HCT116 (cell line): ENCODE measurements at regions not wholly inside any gene's neighbourhood (a gene's known extent, or its start where the extent isn't known, plus 50 kb on each side); places are given as distances from the start of the nearest gene placed in this dataset.

ENCODE experiments used
- ATAC-seq: fragments of 200-7000 bp; cut with Tn5 transposase; 2 replicates; pipeline ENCODE4 v1.9.1; 2020; ENCODE audit warnings: mild to moderate bottlenecking, moderate library complexity
- BruUV-seq: library from RNA; stranded (reverse); fragments of 400-500 nt; replicated peaks from 2 replicates; lab custom pipeline; 2021; lab: Mats Ljungman, UMichigan
- CTCF ChIA-PET: fragments of 300-600 bp; sonication (Branson Sonifier 250); formaldehyde crosslinking; loops from one replicate; lab custom pipeline; 2021; ENCODE audit warnings: antibody characterized with exemption; lab: Charles Lee
- POLR2A ChIA-PET: fragments of 300-600, 350-600 bp; sonication (Branson Sonifier 250); formaldehyde crosslinking; loops from one replicate; lab custom pipeline; 2021; ENCODE audit warnings: antibody characterized with exemption; lab: Charles Lee
- RAD21 ChIA-PET, 2 experiments: fragments of 300-600 bp; sonication (Branson Sonifier 250); formaldehyde crosslinking; loops; one replicate each; lab custom pipeline; 2023; ENCODE audit warnings: low total read pairs in 2 of 2; ENCODE audit not compliant: uncharacterized antibody in 2 of 2, unreplicated experiment in 2 of 2, low non-redundant PET in 1 of 2; lab: Charles Lee
- DNase-seq: peaks from one replicate; pipeline ENCODE4 v3.0.0-alpha.2; 2010; ENCODE audit warnings: low read depth, low spot score
- H2AFZ ChIP-seq: fragments of 200-600 bp; shearing (Covaris generic), sonication (generic); 2 replicates; pipeline ENCODE4 v1.6.1; 2017; ENCODE audit warnings: low read depth, mixed run types, mixed read lengths, antibody characterized with exemption, low read length; ENCODE audit not compliant: poor library complexity, severe bottlenecking
- H3K27ac ChIP-seq: 2 replicates; pipeline ENCODE4 v1.5.1; 2012; ENCODE audit warnings: low read depth, low read length
- H3K27me3 ChIP-seq: fragments of 200-600 bp; sonication (generic); 2 replicates; pipeline ENCODE4 v1.6.1; 2016; ENCODE audit warnings: mixed run types, low read length, mixed read lengths; ENCODE audit not compliant: insufficient read depth
- H3K36me3 ChIP-seq, 2 experiments: fragments of 200-500 bp in 1 of 2; fragments of 200-600 bp in 1 of 2; sonication (Bioruptor generic) in 1 of 2; sonication (generic) in 1 of 2; 2 replicates each; pipeline versions ENCODE4 v1.5.1 to v1.6.1; 2014 to 2016; ENCODE audit warnings: low read length in 2 of 2, inconsistent platforms in 1 of 2, mixed read lengths in 1 of 2, mixed run types in 1 of 2; ENCODE audit not compliant: insufficient read depth in 2 of 2, control insufficient read depth in 1 of 2
- H3K4me1 ChIP-seq, 2 experiments: fragments of 200-600 bp in 1 of 2; sonication (generic) in 1 of 2; 2 replicates each; pipeline versions ENCODE4 v1.5.1 to v1.6.1; 2012 to 2017; ENCODE audit warnings: low read length in 2 of 2, inconsistent platforms in 1 of 2, mild to moderate bottlenecking in 1 of 2, mixed read lengths in 1 of 2, mixed run types in 1 of 2, moderate library complexity in 1 of 2; ENCODE audit not compliant: insufficient read depth in 2 of 2, control insufficient read depth in 1 of 2
- H3K4me2 ChIP-seq: fragments of 200-600 bp; sonication (generic); 2 replicates; pipeline ENCODE4 v1.6.1; 2017; ENCODE audit warnings: mixed run types, low read length, mixed read lengths
- H3K4me3 ChIP-seq, 2 experiments: fragments of 200-600 bp in 1 of 2; sonication (generic) in 1 of 2; replicated peaks in 1 of 2; 2 replicates each; pipeline ENCODE4 v1.5.1; 2011 to 2016; ENCODE audit warnings: low read length in 2 of 2, control low read depth in 1 of 2, low read depth in 1 of 2, mild to moderate bottlenecking in 1 of 2, mixed read lengths in 1 of 2, mixed run types in 1 of 2
- H3K79me2 ChIP-seq: fragments of 200-600 bp; sonication (generic); 2 replicates; pipeline ENCODE4 v1.6.1; 2017; ENCODE audit warnings: mild to moderate bottlenecking, mixed run types, low read length, moderate library complexity, mixed read lengths; ENCODE audit not compliant: insufficient read depth
- H3K9ac ChIP-seq: fragments of 200-600 bp; sonication (generic); 2 replicates; pipeline ENCODE4 v1.6.1; 2016; ENCODE audit warnings: low read length, mixed read lengths
- H3K9me2 ChIP-seq: fragments of 200-600 bp; sonication (generic), shearing (Covaris generic); 2 replicates; pipeline ENCODE4 v1.6.1; 2017; ENCODE audit warnings: mixed run types, mild to moderate bottlenecking, moderate library complexity; ENCODE audit not compliant: insufficient read depth
- H3K9me3 ChIP-seq, 2 experiments: fragments of 200-500 bp in 1 of 2; fragments of 200-600 bp in 1 of 2; sonication (Bioruptor generic) in 1 of 2; sonication (generic) in 1 of 2; 2 replicates each; pipeline ENCODE4 v1.6.1; 2014 to 2017; ENCODE audit warnings: low read length in 2 of 2, mixed read lengths in 2 of 2, inconsistent platforms in 1 of 2, low read depth in 1 of 2, mild to moderate bottlenecking in 1 of 2, mixed run types in 1 of 2, moderate library complexity in 1 of 2; ENCODE audit not compliant: control insufficient read depth in 1 of 2, insufficient read depth in 1 of 2
- H4K20me1 ChIP-seq: fragments of 200-600 bp; sonication (generic), shearing (Covaris generic); 2 replicates; pipeline ENCODE4 v1.6.1; 2017; ENCODE audit warnings: mixed run types, mild to moderate bottlenecking, moderate library complexity; ENCODE audit not compliant: insufficient read depth
- ATF3 ChIP-seq: IDR thresholded peaks from 2 replicates; pipeline ENCODE4 v1.6.1; 2012
- CBX3 ChIP-seq: IDR thresholded peaks from 2 replicates; pipeline ENCODE4 v1.6.1; 2012; ENCODE audit warnings: low read depth
- CEBPB ChIP-seq: IDR thresholded peaks from 2 replicates; pipeline ENCODE4 v1.6.1; 2012; ENCODE audit warnings: low read depth
- CTCF ChIP-seq, 3 experiments: fragments of 200-600 bp in 1 of 3; sonication (generic) in 1 of 3; IDR thresholded peaks in 2 of 3; conservative IDR thresholded peaks in 1 of 3; 2 replicates each; pipeline ENCODE4 v1.5.1; 2012 to 2017; ENCODE audit warnings: low read depth in 2 of 3, low read length in 2 of 3, antibody characterized with exemption in 1 of 3, borderline replicate concordance in 1 of 3, control low read depth in 1 of 3, mild to moderate bottlenecking in 1 of 3, mixed read lengths in 1 of 3, mixed run types in 1 of 3, moderate library complexity in 1 of 3; ENCODE audit not compliant: insufficient read depth in 1 of 3
- EGR1 ChIP-seq: IDR thresholded peaks from 2 replicates; pipeline ENCODE4 v1.6.1; 2012; ENCODE audit warnings: low read depth
- ELF1 ChIP-seq: IDR thresholded peaks from 2 replicates; pipeline ENCODE4 v1.6.1; 2012; ENCODE audit warnings: low read depth, borderline replicate concordance
- EZH2 ChIP-seq: fragments of 200-600 bp; sonication (generic); IDR thresholded peaks from 2 replicates; pipeline ENCODE4 v1.6.1; 2017; ENCODE audit warnings: antibody characterized with exemption, mixed run types
- JUND ChIP-seq: IDR thresholded peaks from 2 replicates; pipeline ENCODE4 v1.6.1; 2012
- YY1 ChIP-seq: IDR thresholded peaks from 2 replicates; pipeline ENCODE4 v1.6.1; 2011; ENCODE audit warnings: low read length, low read depth, moderate library complexity, mild to moderate bottlenecking; ENCODE audit not compliant: insufficient replicate concordance; ENCODE audit errors: extremely low read depth
- intact Hi-C: fragments of 100-400 bp; cut with micrococcal nuclease; formaldehyde crosslinking; loops from 2 replicates; pipeline ENCODE4 v1.10.0; 2022
- TF ChIP-seq, protein P1 (sequence below): IDR thresholded peaks from 2 replicates; pipeline ENCODE4 v1.6.1; 2012; ENCODE audit warnings: low read depth
- TF ChIP-seq, protein P2 (sequence below): IDR thresholded peaks from 2 replicates; pipeline ENCODE4 v1.6.1; 2011; ENCODE audit warnings: mild to moderate bottlenecking, low read length, moderate library complexity; ENCODE audit not compliant: insufficient replicate concordance; ENCODE audit errors: extremely low read depth

GRCh38 chr2:214674278-214674677 lies 135.2 kb downstream of the BARD1 start:
- no peak overlapping the region for H3K4me2 ChIP-seq
- H3K9me3 ChIP-seq: no peaks in the 10 kb centered on the region
- H2AFZ ChIP-seq: no peak overlapping the region
- no peak for ATAC-seq
- DNase-seq: no peak
- no TSS peak for BruUV-seq
- POLR2A ChIA-PET: no interaction called here
- TF ChIP-seq JUND (no peak), ATF3 (no peak)
- TF ChIP-seq, all 23 proteins: peak for 0
- Histone ChIP-seq H3K9ac (no peak overlapping the region), H3K4me3 (no peak overlapping the region), H3K79me2 (no peaks in the 10 kb centered on the region), H3K36me3 (no peaks in the 10 kb centered on the region), H3K9me2 (no peaks in the 10 kb centered on the region), H3K4me1 (no peaks in the 10 kb centered on the region), H3K27ac (no peak overlapping the region), H3K27me3 (no peaks in the 10 kb centered on the region), H4K20me1 (no peaks in the 10 kb centered on the region)
- intact Hi-C loops: no loop called here
- CTCF ChIA-PET: no interaction called here
- RAD21 ChIA-PET: no interaction called here

- no TSS peak for BruUV-seq
- Histone ChIP-seq H3K9me2 (no peaks in the 10 kb centered on the region; the same call in 1 of the 2 replicates), H3K27ac (no peak overlapping the region), H3K4me2 (no peak overlapping the region), H3K79me2 (no peaks in the 10 kb centered on the region), H3K4me3 (no peak overlapping the region), H3K27me3 (no peaks in the 10 kb centered on the region), H2AFZ (no peak overlapping the region), H3K36me3 (no peaks in the 10 kb centered on the region), H4K20me1 (no peaks in the 10 kb centered on the region), H3K9me3 (no peaks in the 10 kb centered on the region), H3K9ac (no peak overlapping the region), H3K4me1 (no peaks in the 10 kb centered on the region)
- no peak for ATAC-seq
- CTCF ChIA-PET: no interaction called here
- intact Hi-C loops: no loop called here
- POLR2A ChIA-PET: no interaction called here
- RAD21 ChIA-PET: no interaction called here
- DNase-seq: no peak
- TF ChIP-seq ATF3 (no peak), CEBPB (no peak), ELF1 (no peak), EGR1 (no peak), EZH2 (no peak), YY1 (no peak), CTCF (IDR thresholded peaks at IDR 0.05 in 2 of 3, conservative IDR thresholded peaks at IDR 0.05 in 1 of 3; ENCODE audit: borderline replicate concordance in 1 of 3, insufficient read depth in 1 of 3, low read depth in 2 of 3, low read length in 2 of 3) (no peak), CBX3 (no peak)
- TF ChIP-seq, protein P1, sequence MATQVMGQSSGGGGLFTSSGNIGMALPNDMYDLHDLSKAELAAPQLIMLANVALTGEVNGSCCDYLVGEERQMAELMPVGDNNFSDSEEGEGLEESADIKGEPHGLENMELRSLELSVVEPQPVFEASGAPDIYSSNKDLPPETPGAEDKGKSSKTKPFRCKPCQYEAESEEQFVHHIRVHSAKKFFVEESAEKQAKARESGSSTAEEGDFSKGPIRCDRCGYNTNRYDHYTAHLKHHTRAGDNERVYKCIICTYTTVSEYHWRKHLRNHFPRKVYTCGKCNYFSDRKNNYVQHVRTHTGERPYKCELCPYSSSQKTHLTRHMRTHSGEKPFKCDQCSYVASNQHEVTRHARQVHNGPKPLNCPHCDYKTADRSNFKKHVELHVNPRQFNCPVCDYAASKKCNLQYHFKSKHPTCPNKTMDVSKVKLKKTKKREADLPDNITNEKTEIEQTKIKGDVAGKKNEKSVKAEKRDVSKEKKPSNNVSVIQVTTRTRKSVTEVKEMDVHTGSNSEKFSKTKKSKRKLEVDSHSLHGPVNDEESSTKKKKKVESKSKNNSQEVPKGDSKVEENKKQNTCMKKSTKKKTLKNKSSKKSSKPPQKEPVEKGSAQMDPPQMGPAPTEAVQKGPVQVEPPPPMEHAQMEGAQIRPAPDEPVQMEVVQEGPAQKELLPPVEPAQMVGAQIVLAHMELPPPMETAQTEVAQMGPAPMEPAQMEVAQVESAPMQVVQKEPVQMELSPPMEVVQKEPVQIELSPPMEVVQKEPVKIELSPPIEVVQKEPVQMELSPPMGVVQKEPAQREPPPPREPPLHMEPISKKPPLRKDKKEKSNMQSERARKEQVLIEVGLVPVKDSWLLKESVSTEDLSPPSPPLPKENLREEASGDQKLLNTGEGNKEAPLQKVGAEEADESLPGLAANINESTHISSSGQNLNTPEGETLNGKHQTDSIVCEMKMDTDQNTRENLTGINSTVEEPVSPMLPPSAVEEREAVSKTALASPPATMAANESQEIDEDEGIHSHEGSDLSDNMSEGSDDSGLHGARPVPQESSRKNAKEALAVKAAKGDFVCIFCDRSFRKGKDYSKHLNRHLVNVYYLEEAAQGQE: no peak
- TF ChIP-seq, protein P2, sequence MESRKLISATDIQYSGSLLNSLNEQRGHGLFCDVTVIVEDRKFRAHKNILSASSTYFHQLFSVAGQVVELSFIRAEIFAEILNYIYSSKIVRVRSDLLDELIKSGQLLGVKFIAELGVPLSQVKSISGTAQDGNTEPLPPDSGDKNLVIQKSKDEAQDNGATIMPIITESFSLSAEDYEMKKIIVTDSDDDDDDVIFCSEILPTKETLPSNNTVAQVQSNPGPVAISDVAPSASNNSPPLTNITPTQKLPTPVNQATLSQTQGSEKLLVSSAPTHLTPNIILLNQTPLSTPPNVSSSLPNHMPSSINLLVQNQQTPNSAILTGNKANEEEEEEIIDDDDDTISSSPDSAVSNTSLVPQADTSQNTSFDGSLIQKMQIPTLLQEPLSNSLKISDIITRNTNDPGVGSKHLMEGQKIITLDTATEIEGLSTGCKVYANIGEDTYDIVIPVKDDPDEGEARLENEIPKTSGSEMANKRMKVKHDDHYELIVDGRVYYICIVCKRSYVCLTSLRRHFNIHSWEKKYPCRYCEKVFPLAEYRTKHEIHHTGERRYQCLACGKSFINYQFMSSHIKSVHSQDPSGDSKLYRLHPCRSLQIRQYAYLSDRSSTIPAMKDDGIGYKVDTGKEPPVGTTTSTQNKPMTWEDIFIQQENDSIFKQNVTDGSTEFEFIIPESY: no peak
These were observed 138.1 kb downstream of the BARD1 start for GRCh38 chr2:214671319-214671885.
